ENCODE measurements at regions not wholly inside any gene's neighbourhood (a gene's known extent, or its start where the extent isn't known, plus 50 kb on each side); places are given as distances from the start of the nearest gene placed in this dataset.
"Not testable (repeated sequence)": the region's sequence is repeated elsewhere in the genome, so short reads cannot be mapped to it uniquely, and the experiment has no call there.

GRCh38 chr5:83866181-83866580 is 145.5 kb upstream of the HAPLN1 start:
- DNase-seq, result no peak
- H3K9me3 ChIP-seq, result no peaks in the 10 kb centered on the region
- H3K27ac ChIP-seq, result no peak overlapping the region
- no peak for TF ChIP-seq POLR2A (IDR thresholded peaks at IDR 0.05)
- TF ChIP-seq POLR2AphosphoS5 (IDR thresholded peaks at IDR 0.05), result no peak
- TF ChIP-seq CTCF (IDR thresholded peaks at IDR 0.05 in 8 of 11, conservative IDR thresholded peaks at IDR 0.05 in 3 of 11), result no peak
- no peak overlapping the region for H3K4me3 ChIP-seq
- H3K36me3 ChIP-seq, result no peaks in the 10 kb centered on the region
- no peaks in the 10 kb centered on the region for H3K27me3 ChIP-seq (replicated peaks in 1 of 7)
- intact Hi-C loops (cut with DNase I; ENCODE audit: low total_unique reads), result no loop called here
- H3K4me1 ChIP-seq, result no peaks in the 10 kb centered on the region

GRCh38 chr5:83865579-83865978 is 144.9 kb upstream of the HAPLN1 start:
- WGBS, 5 donors, result 68 to 84% (median 74%) methylated on average over 1 of the region's 1 CpG
- Histone ChIP-seq H3K36me3 (no peaks in the 10 kb centered on the region), H3K9me3 (no peaks in the 10 kb centered on the region), H3K4me1 (no peaks in the 10 kb centered on the region), H3K27ac (no peak overlapping the region), H3K4me3 (no peak overlapping the region), H3K27me3 (replicated peaks in 1 of 7) (no peaks in the 10 kb centered on the region)
- TF ChIP-seq POLR2A (IDR thresholded peaks at IDR 0.05), result no peak
- TF ChIP-seq POLR2AphosphoS5 (IDR thresholded peaks at IDR 0.05), result no peak
- DNase-seq, result no peak
- intact Hi-C loops (cut with DNase I; ENCODE audit: low total_unique reads), result no loop called here

- DNase-seq, result no peak
- 41 to 59% (median 55%) methylated on average over 1 of the region's 1 CpG for WGBS, 5 donors
- Histone ChIP-seq H3K27ac (no peak overlapping the region), H3K36me3 (no peaks in the 10 kb centered on the region), H3K9me3 (no peaks in the 10 kb centered on the region), H3K4me3 (no peak overlapping the region), H3K27me3 (replicated peaks in 1 of 7) (no peaks in the 10 kb centered on the region), H3K4me1 (no peaks in the 10 kb centered on the region)
- no peak for TF ChIP-seq POLR2A (IDR thresholded peaks at IDR 0.05)
- intact Hi-C loops (cut with DNase I; ENCODE audit: low total_unique reads), result no loop called here
Observed at GRCh38 chr5:83864652-83865051, 144.0 kb upstream of the HAPLN1 start.

- H3K27me3 ChIP-seq (replicated peaks in 1 of 7), result no peaks in the 10 kb centered on the region
- TF ChIP-seq CTCF (IDR thresholded peaks at IDR 0.05 in 8 of 11, conservative IDR thresholded peaks at IDR 0.05 in 3 of 11), result no peak
- TF ChIP-seq POLR2AphosphoS5 (IDR thresholded peaks at IDR 0.05), result no peak
- TF ChIP-seq POLR2A (IDR thresholded peaks at IDR 0.05), result no peak
- no peak overlapping the region for H3K4me3 ChIP-seq
- 80 to 96% (median 90%) methylated on average over 1 of the region's 1 CpG for WGBS, 5 donors
- no peak for DNase-seq
- H3K9me3 ChIP-seq, result no peaks in the 10 kb centered on the region
- intact Hi-C loops (cut with DNase I; ENCODE audit: low total_unique reads), result no loop called here
- no peaks in the 10 kb centered on the region for H3K36me3 ChIP-seq
- H3K27ac ChIP-seq, result no peak overlapping the region
- H3K4me1 ChIP-seq, result no peaks in the 10 kb centered on the region
Observed at GRCh38 chr5:83857341-83857740, 136.7 kb upstream of the HAPLN1 start.

- Histone ChIP-seq H3K36me3 (no peaks in the 10 kb centered on the region), H3K9me3 (no peaks in the 10 kb centered on the region), H3K4me3 (no peak overlapping the region), H3K4me1 (no peaks in the 10 kb centered on the region), H3K27ac (no peak overlapping the region), H3K27me3 (replicated peaks in 1 of 7) (no peaks in the 10 kb centered on the region)
- TF ChIP-seq POLR2A (IDR thresholded peaks at IDR 0.05) (no peak), POLR2AphosphoS5 (IDR thresholded peaks at IDR 0.05) (no peak), CTCF (IDR thresholded peaks at IDR 0.05 in 8 of 11, conservative IDR thresholded peaks at IDR 0.05 in 3 of 11) (no peak)
- WGBS, 5 donors, result 63 to 76% (median 66%) methylated on average over 6 of the region's 6 CpGs
- intact Hi-C loops (cut with DNase I; ENCODE audit: low total_unique reads), result no loop called here
- DNase-seq, result no peak
Observed at GRCh38 chr5:83856881-83857280, 136.2 kb upstream of the HAPLN1 start.

- intact Hi-C loops (cut with DNase I; ENCODE audit: low total_unique reads); H3K4me1 ChIP-seq; DNase-seq; H3K27me3 ChIP-seq (replicated peaks in 1 of 7); H3K4me3 ChIP-seq; H3K27ac ChIP-seq; H3K9me3 ChIP-seq; H3K36me3 ChIP-seq: not testable (repeated sequence)
- 79 to 97% (median 90%) methylated on average over 3 of the region's 3 CpGs for WGBS, 5 donors
Observed at GRCh38 chr5:83850412-83850811, 129.8 kb upstream of the HAPLN1 start.

Measured in spleen (tissue), 11 donors.